NCI-H187 (cell line): ENCODE measurements at regions not wholly inside any gene's neighbourhood (a gene's known extent, or its start where the extent isn't known, plus 50 kb on each side); places are given as distances from the start of the nearest gene placed in this dataset.
"Not testable (repeated sequence)": the region's sequence is repeated elsewhere in the genome, so short reads cannot be mapped to it uniquely, and the experiment has no call there.

Source experiments
- DNase-seq, 2 experiments: peaks; one replicate each; lab custom pipeline; 2025; lab: John Stamatoyannopoulos, UW

DNA sequence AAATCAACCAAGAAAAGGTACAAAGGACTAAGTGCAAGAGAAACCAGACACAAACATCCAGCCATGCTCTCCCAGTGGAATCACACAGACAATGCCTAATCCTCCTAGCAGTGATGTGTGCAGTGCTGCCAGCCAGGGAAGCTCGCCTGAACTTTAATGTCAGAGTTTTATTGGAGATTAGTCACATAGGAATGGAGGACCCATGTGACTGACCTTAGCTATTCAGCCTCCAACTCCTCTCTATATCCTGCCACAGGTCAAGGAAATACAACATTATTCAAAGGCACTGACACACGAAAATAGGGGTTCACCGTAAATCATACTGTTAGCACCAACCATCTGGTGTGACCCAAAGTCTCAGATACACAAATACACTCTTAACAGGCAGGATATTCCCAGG is 684.6 kb downstream of the DOK5 start:
- no peak for DNase-seq

- DNase-seq, result no peak
Observed at GRCh38 chr20:55159230-55159629, 683.8 kb downstream of the DOK5 start.

GRCh38 chr20:55158446-55158845 is 683.1 kb downstream of the DOK5 start:
- DNase-seq, result no peak

GRCh38 chr20:55155360-55155759 is 680.0 kb downstream of the DOK5 start:
- DNase-seq, result no peak

- no peak for DNase-seq
Observed at GRCh38 chr20:55153001-55153645, 677.7 kb downstream of the DOK5 start.

GRCh38 chr20:55151171-55151570 is 675.8 kb downstream of the DOK5 start:
- DNase-seq, result no peak

GRCh38 chr20:55143601-55144000 is 668.2 kb downstream of the DOK5 start:
- DNase-seq, result no peak

GRCh38 chr20:55142932-55143331 is 667.5 kb downstream of the DOK5 start:
- no peak for DNase-seq

DNA sequence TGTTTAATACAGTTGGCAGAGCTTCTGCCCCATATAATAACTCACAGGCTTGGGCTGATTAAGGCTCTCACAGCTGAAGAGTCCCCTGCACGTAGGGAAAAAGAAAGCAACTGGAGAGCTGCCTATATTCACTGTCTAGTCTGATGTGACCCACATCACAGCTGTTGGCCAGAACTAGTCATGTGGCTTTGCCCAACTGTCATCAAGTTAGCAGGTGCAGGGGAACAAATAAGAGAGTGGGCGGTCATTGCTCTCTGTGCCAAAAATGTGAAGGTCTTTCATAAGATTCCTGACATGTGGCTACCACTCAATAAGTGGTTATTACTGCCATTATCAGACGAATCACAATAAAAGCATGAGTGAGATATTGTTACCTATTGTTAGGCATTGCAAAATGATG is 665.2 kb downstream of the DOK5 start:
- DNase-seq, result no peak

GRCh38 chr20:55139173-55139765 is 663.9 kb downstream of the DOK5 start:
- DNase-seq, result no peak

DNA sequence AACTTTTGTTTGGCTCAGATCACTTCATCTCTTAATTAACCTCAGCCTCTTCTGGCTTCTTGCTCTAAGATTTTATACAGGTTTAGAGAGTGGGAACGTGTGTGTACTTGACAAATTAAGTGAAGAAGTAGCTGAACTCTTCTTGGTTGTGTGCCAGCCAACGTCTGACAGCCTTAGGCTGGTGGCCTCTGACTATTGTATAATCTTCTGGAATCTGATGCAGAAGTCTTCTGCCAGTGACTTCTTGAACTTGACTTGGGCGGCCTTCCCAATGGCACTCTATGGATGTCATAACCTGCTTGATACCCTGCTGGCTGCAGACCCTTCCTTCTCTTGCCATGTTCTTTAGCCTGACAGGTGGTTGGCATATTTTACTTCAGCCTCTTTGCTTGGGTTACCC is 660.5 kb downstream of the DOK5 start:
- DNase-seq, result no peak

GRCh38 chr20:55132523-55132922 is 657.1 kb downstream of the DOK5 start:
- DNase-seq, result no peak

DNA sequence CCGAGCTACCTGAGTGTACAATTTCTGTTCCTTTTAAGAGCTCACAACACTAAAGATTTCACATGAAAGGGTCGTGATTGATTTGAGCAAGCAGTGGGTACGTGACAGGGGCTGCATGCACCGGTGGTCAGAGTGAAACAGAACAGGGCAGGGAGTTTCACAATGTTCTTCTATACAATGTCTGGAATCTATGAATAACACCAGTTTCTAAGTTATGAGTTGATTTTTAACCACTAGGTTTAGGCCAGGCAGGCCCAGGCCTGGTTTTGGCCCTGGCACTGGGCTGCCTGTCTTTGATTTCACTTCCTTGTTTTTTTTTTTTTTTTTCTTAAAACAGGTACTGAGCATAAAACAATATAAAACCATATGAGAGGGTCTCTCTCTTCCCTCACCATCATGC is 642.2 kb downstream of the DOK5 start:
- DNase-seq, result not testable (repeated sequence)

- no peak for DNase-seq
Observed at GRCh38 chr20:55116598-55116997, 641.2 kb downstream of the DOK5 start.

- no peak for DNase-seq
Observed at GRCh38 chr20:55103188-55103587, 627.8 kb downstream of the DOK5 start.

- no peak for DNase-seq
Observed at GRCh38 chr20:55099251-55099650, 623.9 kb downstream of the DOK5 start.

- DNase-seq, result no peak
Observed at GRCh38 chr20:55097621-55098020, 622.2 kb downstream of the DOK5 start.

DNA sequence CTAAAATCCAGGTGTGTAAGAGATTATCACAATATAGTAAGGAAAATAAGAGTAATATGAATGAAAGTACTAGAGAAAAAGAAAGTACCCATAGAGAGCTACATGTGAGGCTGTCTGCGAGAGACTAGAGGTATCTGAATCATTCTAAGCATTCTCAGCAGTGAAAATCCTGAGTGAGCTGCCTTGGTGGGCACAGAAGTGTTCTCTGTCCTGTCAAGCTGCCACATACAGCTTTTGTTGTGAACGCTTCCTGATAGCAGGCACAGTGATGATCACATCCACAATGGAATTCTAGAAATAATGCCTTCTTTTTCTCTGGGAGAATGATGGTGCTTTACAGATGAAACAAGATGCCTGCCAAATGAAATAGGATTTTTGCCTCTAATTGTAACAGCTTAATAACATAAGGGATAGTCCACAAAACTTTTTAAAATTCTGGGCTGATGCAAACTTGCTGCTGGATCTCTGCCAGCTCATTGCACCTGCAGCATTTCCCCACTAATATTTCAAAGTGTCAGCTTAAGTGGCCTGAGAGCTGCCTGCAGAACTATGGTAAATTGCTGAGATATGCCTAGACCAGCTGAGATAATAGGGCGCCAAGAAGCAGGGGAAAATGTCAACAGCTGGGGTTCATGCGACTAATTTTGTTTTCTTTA is 620.5 kb downstream of the DOK5 start:
- DNase-seq, result peak in 1 of 2 experiments; percentile 10

DNA sequence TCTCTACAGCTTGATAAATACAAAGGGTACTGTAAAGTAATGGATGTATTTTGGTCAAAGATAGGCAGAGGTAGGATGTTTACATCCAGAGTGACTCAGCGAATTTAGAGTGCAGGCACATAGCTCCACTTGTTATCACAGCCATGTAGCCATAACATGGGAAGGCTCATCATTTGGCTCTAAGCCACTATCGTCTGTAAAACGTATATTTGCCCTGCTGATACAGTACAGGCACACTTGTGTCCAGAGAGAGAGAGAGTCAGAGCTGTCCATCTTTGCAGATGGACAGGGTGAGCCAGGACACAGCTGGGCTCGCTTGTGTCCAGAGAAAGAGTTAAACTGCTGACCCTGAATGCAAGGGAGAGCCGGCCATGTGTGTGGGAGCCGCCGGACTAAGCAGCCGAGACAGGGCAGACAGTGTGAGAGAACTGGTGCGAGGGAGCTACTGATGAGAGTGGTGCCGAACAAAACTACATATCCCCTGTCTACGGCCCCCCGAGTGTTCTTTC is 619.0 kb downstream of the DOK5 start:
- DNase-seq, result no peak

DNA sequence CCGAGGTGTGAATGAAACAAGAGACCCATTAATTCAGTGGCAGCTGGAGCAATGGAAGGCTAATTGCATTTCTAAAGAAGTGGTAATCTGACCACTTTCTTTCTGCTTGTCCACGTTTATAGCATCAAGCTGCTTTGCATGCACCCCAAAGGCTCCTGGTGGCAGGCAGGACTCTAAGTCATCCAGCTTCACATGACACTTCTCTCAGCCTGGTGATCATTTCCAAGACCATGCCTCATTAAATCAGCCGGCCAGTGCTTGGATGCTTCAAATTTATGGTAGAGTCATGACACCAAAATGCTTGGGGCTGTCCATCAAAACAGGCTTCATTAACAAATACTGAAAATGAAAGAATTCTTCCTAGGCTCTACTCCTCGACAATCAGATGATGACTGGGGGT is 614.9 kb downstream of the DOK5 start:
- no peak for DNase-seq

GRCh38 chr20:55086421-55086820 is 611.0 kb downstream of the DOK5 start:
- DNase-seq, result no peak

DNA sequence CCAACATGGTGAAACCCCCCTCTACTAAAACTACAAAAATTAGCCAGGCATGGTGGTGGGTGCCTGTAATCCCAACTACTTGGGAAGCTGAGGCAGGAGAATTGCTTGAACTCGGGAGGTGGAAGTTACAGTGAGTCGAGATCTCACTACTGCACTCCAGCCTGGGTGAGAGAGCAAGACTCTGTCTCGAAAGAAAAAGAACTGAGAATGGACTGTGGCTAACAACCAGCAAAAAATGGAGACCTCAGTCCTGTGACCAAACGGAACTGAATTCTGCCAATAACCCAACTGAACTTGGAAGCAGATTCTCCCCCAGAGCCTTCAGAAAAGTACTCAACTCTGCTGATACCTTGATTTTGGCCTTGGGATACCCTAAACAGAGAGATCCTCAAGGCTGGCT is 604.5 kb downstream of the DOK5 start:
- DNase-seq, result no peak

GRCh38 chr20:55074266-55074840 is 599.0 kb downstream of the DOK5 start:
- DNase-seq, result not testable (repeated sequence)
